ENCODE measurements at regions not wholly inside any gene's neighbourhood (a gene's known extent, or its start where the extent isn't known, plus 50 kb on each side); places are given as distances from the start of the nearest gene placed in this dataset.

GRCh38 chr15:27608248-27608647 is 490.9 kb downstream of the OCA2 start:
- TF ChIP-seq POLR2AphosphoS5 (IDR thresholded peaks at IDR 0.05) (no peak), CTCF (IDR thresholded peaks at IDR 0.05) (no peak), EP300 (IDR thresholded peaks at IDR 0.05) (no peak), POLR2A (IDR thresholded peaks at IDR 0.05) (no peak)

GRCh38 chr15:27601239-27601960 is 497.7 kb downstream of the OCA2 start:
- no peak overlapping the region for H3K4me3 ChIP-seq
- TF ChIP-seq EP300 (IDR thresholded peaks at IDR 0.05) = no peak
- no peak for TF ChIP-seq POLR2A (IDR thresholded peaks at IDR 0.05)
- no peak for TF ChIP-seq CTCF (IDR thresholded peaks at IDR 0.05)
- no peak for TF ChIP-seq POLR2AphosphoS5 (IDR thresholded peaks at IDR 0.05)
- 63% methylated on average over 12 of the region's 12 CpGs for WGBS
- no peaks in the 10 kb centered on the region for H3K36me3 ChIP-seq
- no peaks in the 10 kb centered on the region for H3K9me3 ChIP-seq
- no peaks in the 10 kb centered on the region for H3K4me1 ChIP-seq
- no peaks in the 10 kb centered on the region for H3K27me3 ChIP-seq
- no peak for DNase-seq (ENCODE audit: low spot score in 2 of 2)
- H3K27ac ChIP-seq = no peak overlapping the region

More at GRCh38 chr15:27608248-27608647, 490.9 kb downstream of the OCA2 start:
- H3K4me3 ChIP-seq = no peak overlapping the region
- H3K36me3 ChIP-seq = no peaks in the 10 kb centered on the region
- no peaks in the 10 kb centered on the region for H3K27me3 ChIP-seq
- no peak for DNase-seq (ENCODE audit: low spot score in 2 of 2)
- no peak overlapping the region for H3K27ac ChIP-seq
- 74% methylated on average over 3 of the region's 3 CpGs for WGBS
- H3K4me1 ChIP-seq = no peaks in the 10 kb centered on the region
- H3K9me3 ChIP-seq = no peaks in the 10 kb centered on the region

- WGBS = 81% methylated on average over 8 of the region's 8 CpGs
- Histone ChIP-seq H3K27ac (no peak overlapping the region), H3K4me3 (no peak overlapping the region), H3K4me1 (no peaks in the 10 kb centered on the region), H3K36me3 (no peaks in the 10 kb centered on the region), H3K9me3 (no peaks in the 10 kb centered on the region), H3K27me3 (no peaks in the 10 kb centered on the region)
- no peak for TF ChIP-seq POLR2A (IDR thresholded peaks at IDR 0.05)
- no peak for TF ChIP-seq CTCF (IDR thresholded peaks at IDR 0.05)
- no peak for TF ChIP-seq POLR2AphosphoS5 (IDR thresholded peaks at IDR 0.05)
- no peak for TF ChIP-seq EP300 (IDR thresholded peaks at IDR 0.05)
- DNase-seq (ENCODE audit: low spot score in 2 of 2) = no peak
Measured at GRCh38 chr15:27599034-27599433, 500.1 kb downstream of the OCA2 start.

- H3K4me1 ChIP-seq = no peaks in the 10 kb centered on the region
- no peaks in the 10 kb centered on the region for H3K36me3 ChIP-seq
- DNase-seq (ENCODE audit: low spot score in 2 of 2) = no peak
- TF ChIP-seq CTCF (IDR thresholded peaks at IDR 0.05) = no peak
- TF ChIP-seq EP300 (IDR thresholded peaks at IDR 0.05) = no peak
- TF ChIP-seq POLR2AphosphoS5 (IDR thresholded peaks at IDR 0.05) = no peak
- TF ChIP-seq POLR2A (IDR thresholded peaks at IDR 0.05) = no peak
- no peak overlapping the region for H3K27ac ChIP-seq
- H3K27me3 ChIP-seq = no peaks in the 10 kb centered on the region
- H3K9me3 ChIP-seq = no peaks in the 10 kb centered on the region
- H3K4me3 ChIP-seq = no peak overlapping the region
- WGBS = 79% methylated on average over 10 of the region's 10 CpGs
Measured at GRCh38 chr15:27598251-27599009, 500.7 kb downstream of the OCA2 start.

- H3K27me3 ChIP-seq = no peaks in the 10 kb centered on the region
- no peak overlapping the region for H3K4me3 ChIP-seq
- no peaks in the 10 kb centered on the region for H3K4me1 ChIP-seq
- H3K36me3 ChIP-seq = no peaks in the 10 kb centered on the region
- H3K9me3 ChIP-seq = no peaks in the 10 kb centered on the region
- no peak overlapping the region for H3K27ac ChIP-seq
- no peak for DNase-seq (ENCODE audit: low spot score in 2 of 2)
- WGBS = 51% methylated on average over 8 of the region's 8 CpGs
- TF ChIP-seq POLR2AphosphoS5 (IDR thresholded peaks at IDR 0.05) (no peak), POLR2A (IDR thresholded peaks at IDR 0.05) (no peak), EP300 (IDR thresholded peaks at IDR 0.05) (no peak), CTCF (IDR thresholded peaks at IDR 0.05) (no peak)
Measured at GRCh38 chr15:27595211-27595610, 503.9 kb downstream of the OCA2 start.

Data from suprapubic skin (tissue), 4 donors.